ENCODE measurements at regions not wholly inside any gene's neighbourhood (a gene's known extent, or its start where the extent isn't known, plus 50 kb on each side); places are given as distances from the start of the nearest gene placed in this dataset.

GRCh38 chr7:57327081-57327480 is 122.9 kb upstream of the ZNF716 start:
- 81% methylated on average over 4 of the region's 4 CpGs; no CpG with 5 or more reads in 1 of the 2 experiments for WGBS, 2 experiments (ENCODE audit: extremely low coverage in 1 of 2, insufficient coverage in 1 of 2, insufficient read length in 1 of 2, insufficient replicate concordance in 2 of 2, low coverage in 1 of 2, low lambda C conversion rate in 2 of 2, missing lambda C conversion rate in 1 of 2)
- Histone ChIP-seq H2BK20ac (ENCODE audit: low read length) (no peak overlapping the region), H3K23ac (ENCODE audit: insufficient read length) (no peak overlapping the region), H3K36me3 (ENCODE audit: control insufficient read depth in 2 of 4, insufficient read depth in 4 of 4, low read length in 3 of 4) (no peaks in the 10 kb centered on the region), H4K5ac (ENCODE audit: insufficient read length, low read depth, low read length) (no peak overlapping the region), H2AFZ (ENCODE audit: low read length) (no peak overlapping the region), H3K4me1 (replicated peaks in 1 of 4; ENCODE audit: control insufficient read depth in 3 of 4, insufficient read depth in 4 of 4, low read length in 3 of 4) (no peaks in the 10 kb centered on the region), H4K91ac (replicated peaks; ENCODE audit: insufficient read length, low read length) (no peak overlapping the region), H3K18ac (ENCODE audit: extremely low read depth, low read length) (no peak overlapping the region), H3K23me2 (ENCODE audit: low read depth, low read length) (no peaks in the 10 kb centered on the region), H4K8ac (ENCODE audit: extremely low read depth, insufficient read depth, low read length) (no peak overlapping the region), H3K4me3 (ENCODE audit: extremely low read depth in 1 of 4, insufficient read depth in 2 of 4, low read depth in 3 of 4, low read length in 4 of 4) (no peak overlapping the region), H3K27me3 (replicated peaks in 1 of 4; ENCODE audit: control insufficient read depth in 3 of 4, extremely low read depth in 1 of 4, insufficient read depth in 3 of 4, low read length in 3 of 4) (no peaks in the 10 kb centered on the region), H2BK120ac (replicated peaks; ENCODE audit: low read depth, low read length) (no peak overlapping the region), H3K4ac (replicated peaks; ENCODE audit: insufficient read length, low read depth, low read length) (no peak overlapping the region), H3K79me1 (ENCODE audit: low read depth, low read length) (no peaks in the 10 kb centered on the region), H2BK15ac (ENCODE audit: low read length) (no peak overlapping the region), H2BK12ac (ENCODE audit: low read depth, low read length) (no peak overlapping the region), H3K14ac (ENCODE audit: insufficient read length) (no peak overlapping the region), H3K9ac (replicated peaks in 1 of 4; ENCODE audit: extremely low read depth in 1 of 4, low read depth in 3 of 4, low read length in 3 of 4) (no peak overlapping the region), H3K4me2 (ENCODE audit: insufficient read depth in 1 of 2, low read depth in 2 of 2, low read length in 2 of 2) (no peak overlapping the region), H3K9me3 (ENCODE audit: insufficient read depth in 2 of 2, low read depth in 1 of 2, low read length in 1 of 2) (peaks cover 44 to 86% of the 10 kb centered on the region in 2 experiments), H4K20me1 (replicated peaks in 1 of 2; ENCODE audit: control insufficient read depth in 1 of 2, insufficient read depth in 2 of 2, low read length in 2 of 2) (no peaks in the 10 kb centered on the region), H3K56ac (replicated peaks; ENCODE audit: insufficient read length, low read depth, low read length) (no peak overlapping the region), H2BK5ac (ENCODE audit: low read depth, low read length) (no peak overlapping the region), H3K27ac (ENCODE audit: low read depth, low read length) (no peak overlapping the region), H3K79me2 (ENCODE audit: control insufficient read depth in 1 of 2, insufficient read depth in 2 of 2, low read length in 2 of 2) (no peaks in the 10 kb centered on the region), H2AK5ac (ENCODE audit: low read depth, low read length) (no peak overlapping the region)
- FAIRE-seq (no peak), DNase-seq (ENCODE audit: low read depth in 1 of 2, low spot score in 2 of 2) (no peak)
- ChIA-PET CTCF (ENCODE audit: partially characterized antibody) (no interaction called here), POLR2A (ENCODE audit: partially characterized antibody) (no interaction called here)
- TF ChIP-seq, protein P1, sequence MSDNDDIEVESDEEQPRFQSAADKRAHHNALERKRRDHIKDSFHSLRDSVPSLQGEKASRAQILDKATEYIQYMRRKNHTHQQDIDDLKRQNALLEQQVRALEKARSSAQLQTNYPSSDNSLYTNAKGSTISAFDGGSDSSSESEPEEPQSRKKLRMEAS (IDR thresholded peaks at IDR 0.05), result no peak
- TF ChIP-seq POU5F1 (IDR thresholded peaks at IDR 0.05; ENCODE audit: low read depth, low read length) (no peak), BCL11A (IDR thresholded peaks at IDR 0.05; ENCODE audit: low read depth in 2 of 2, low read length in 2 of 2) (no peak), MAFK (IDR thresholded peaks at IDR 0.05; ENCODE audit: low read depth, low read length) (no peak), PHF8 (conservative IDR thresholded peaks at IDR 0.05; ENCODE audit: low read depth, low read length) (no peak), EZH2 (IDR thresholded peaks at IDR 0.05; ENCODE audit: low read depth, low read length, severe bottlenecking) (no peak), CHD2 (IDR thresholded peaks at IDR 0.05; ENCODE audit: low read length) (no peak)

All from H1 (cell line).